ENCODE measurements at regions not wholly inside any gene's neighbourhood (a gene's known extent, or its start where the extent isn't known, plus 50 kb on each side); places are given as distances from the start of the nearest gene placed in this dataset.
"Not testable (repeated sequence)": the region's sequence is repeated elsewhere in the genome, so short reads cannot be mapped to it uniquely, and the experiment has no call there.

GRCh38 chr10:120108916-120109315 lies 216.4 kb downstream of the SEC23IP start:
- DNase-seq (ENCODE audit: low read depth) = no peak
- no peak for TF ChIP-seq CTCF (conservative IDR thresholded peaks at IDR 0.05; ENCODE audit: low read depth, low read length)
- H3K4me3 ChIP-seq (ENCODE audit: low read depth, low read length) = no peak overlapping the region

- DNase-seq (ENCODE audit: low read depth); H3K4me3 ChIP-seq (ENCODE audit: low read depth, low read length): not testable (repeated sequence)
Measured at GRCh38 chr10:120109725-120110124, 217.2 kb downstream of the SEC23IP start.

- no peak overlapping the region for H3K4me3 ChIP-seq (ENCODE audit: low read depth, low read length)
- no peak for TF ChIP-seq CTCF (conservative IDR thresholded peaks at IDR 0.05; ENCODE audit: low read depth, low read length)
- no peak for DNase-seq (ENCODE audit: low read depth)
Measured at GRCh38 chr10:120110196-120110595, 217.7 kb downstream of the SEC23IP start.

GRCh38 chr10:120111628-120112027 lies 219.1 kb downstream of the SEC23IP start:
- no peak for DNase-seq (ENCODE audit: low read depth)

GRCh38 chr10:120112809-120113208 lies 220.3 kb downstream of the SEC23IP start:
- H3K4me3 ChIP-seq (ENCODE audit: low read depth, low read length) = no peak overlapping the region
- no peak for TF ChIP-seq CTCF (conservative IDR thresholded peaks at IDR 0.05; ENCODE audit: low read depth, low read length)
- DNase-seq (ENCODE audit: low read depth) = no peak

More at GRCh38 chr10:120111628-120112027, 219.1 kb downstream of the SEC23IP start:
- no peak overlapping the region for H3K4me3 ChIP-seq (ENCODE audit: low read depth, low read length)
- no peak for TF ChIP-seq CTCF (conservative IDR thresholded peaks at IDR 0.05; ENCODE audit: low read depth, low read length)

- DNase-seq (ENCODE audit: low read depth) = no peak
- no peak for TF ChIP-seq CTCF (conservative IDR thresholded peaks at IDR 0.05; ENCODE audit: low read depth, low read length)
- no peak overlapping the region for H3K4me3 ChIP-seq (ENCODE audit: low read depth, low read length)
Measured at GRCh38 chr10:120115959-120116358, 223.4 kb downstream of the SEC23IP start.

- DNase-seq (ENCODE audit: low read depth) = no peak
- no peak for TF ChIP-seq CTCF (conservative IDR thresholded peaks at IDR 0.05; ENCODE audit: low read depth, low read length)
- no peak overlapping the region for H3K4me3 ChIP-seq (ENCODE audit: low read depth, low read length)
Measured at GRCh38 chr10:120121768-120122167, 229.2 kb downstream of the SEC23IP start.

GRCh38 chr10:120131183-120131582 lies 238.7 kb downstream of the SEC23IP start:
- no peak overlapping the region for H3K4me3 ChIP-seq (ENCODE audit: low read depth, low read length)
- TF ChIP-seq CTCF (conservative IDR thresholded peaks at IDR 0.05; ENCODE audit: low read depth, low read length) = no peak
- peak; percentile 35 for DNase-seq (ENCODE audit: low read depth)

All from choroid plexus epithelial cell (primary cell).